ENCODE measurements at regions not wholly inside any gene's neighbourhood (a gene's known extent, or its start where the extent isn't known, plus 50 kb on each side); places are given as distances from the start of the nearest gene placed in this dataset.

GRCh38 chr7:46292741-46293140, 371.7 kb upstream of the IGFBP3 start:
- no peaks in the 10 kb centered on the region for H3K36me3 ChIP-seq
- DNase-seq: no peak
- H3K27ac ChIP-seq: no peak overlapping the region
- no peak for FAIRE-seq
- WGBS, 2 donors: 66 to 81% methylated on average over 7 of the region's 7 CpGs
- H3K9me3 ChIP-seq: no peaks in the 10 kb centered on the region
- no peak for TF ChIP-seq CTCF (IDR thresholded peaks at IDR 0.05)
- no peaks in the 10 kb centered on the region for H3K4me1 ChIP-seq
- H3K4me3 ChIP-seq: no peak overlapping the region
- no peaks in the 10 kb centered on the region for H3K27me3 ChIP-seq
- ATAC-seq: no peak
- intact Hi-C loops (cut with DNase I): no loop called here

- Histone ChIP-seq H3K27me3 (no peaks in the 10 kb centered on the region), H3K27ac (no peak overlapping the region), H3K9me3 (no peaks in the 10 kb centered on the region), H3K4me1 (no peaks in the 10 kb centered on the region), H3K36me3 (no peaks in the 10 kb centered on the region), H3K4me3 (no peak overlapping the region)
- FAIRE-seq (no peak), DNase-seq (no peak), ATAC-seq (peak in 2 of 4 donors; percentile 26 to 29)
- 59 to 63% methylated on average over 4 of the region's 4 CpGs for WGBS, 2 donors
- no peak for TF ChIP-seq CTCF (IDR thresholded peaks at IDR 0.05)
- intact Hi-C loops (cut with DNase I): no loop called here
These were observed 370.6 kb upstream of the IGFBP3 start for GRCh38 chr7:46291601-46292150.

- no peaks in the 10 kb centered on the region for H3K4me1 ChIP-seq
- DNase-seq: peak in 1 of 6 donors; percentile 13
These were observed 370.0 kb upstream of the IGFBP3 start for GRCh38 chr7:46291050-46291438.

DNA sequence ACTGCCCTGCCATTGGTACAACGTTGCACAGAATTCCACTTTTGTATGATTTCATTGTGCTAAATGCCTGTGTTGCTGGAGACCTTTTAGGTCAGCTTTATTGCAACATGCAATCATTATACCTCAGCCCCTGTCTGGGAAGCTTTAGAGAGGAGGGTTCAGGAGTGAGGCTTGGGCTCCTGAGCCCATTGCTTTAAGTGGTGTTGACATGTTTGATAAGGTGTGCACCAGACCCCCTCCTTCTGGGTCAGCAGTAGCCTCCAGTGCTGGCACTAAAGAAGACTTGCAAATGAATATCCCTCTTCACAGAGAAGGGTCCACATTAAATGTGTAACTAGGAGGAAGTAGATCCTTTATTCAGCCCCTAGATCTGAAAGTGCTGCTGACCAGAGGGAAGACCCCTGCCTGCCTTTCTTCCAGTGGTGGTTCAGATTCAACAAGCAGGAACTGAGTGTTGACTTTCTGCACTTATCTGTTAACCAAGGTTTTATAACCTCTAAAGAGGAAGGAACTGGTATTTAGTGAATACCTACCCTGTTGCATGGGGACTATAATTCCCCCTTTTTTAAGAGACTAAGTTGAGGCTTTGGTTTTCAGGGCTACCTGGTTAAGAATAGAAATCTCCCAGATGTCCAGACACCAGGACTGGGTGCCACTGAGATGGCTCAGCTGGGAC, 369.4 kb upstream of the IGFBP3 start:
- intact Hi-C loops (cut with DNase I): no loop called here
- H3K9me3 ChIP-seq: no peaks in the 10 kb centered on the region
- no peak for DNase-seq
- TF ChIP-seq CTCF (IDR thresholded peaks at IDR 0.05): no peak
- 31 to 55% methylated on average over 1 of the region's 1 CpG for WGBS, 2 donors
- no peak overlapping the region for H3K4me3 ChIP-seq
- no peak for ATAC-seq
- H3K4me1 ChIP-seq: no peaks in the 10 kb centered on the region
- no peaks in the 10 kb centered on the region for H3K27me3 ChIP-seq
- no peaks in the 10 kb centered on the region for H3K36me3 ChIP-seq
- no peak overlapping the region for H3K27ac ChIP-seq
- no peak for FAIRE-seq

More at GRCh38 chr7:46291050-46291438, 370.0 kb upstream of the IGFBP3 start:
- no peaks in the 10 kb centered on the region for H3K36me3 ChIP-seq
- no peak overlapping the region for H3K27ac ChIP-seq
- ATAC-seq (peak in 1 of 4 donors; percentile 27), FAIRE-seq (no peak)
- WGBS, 2 donors: 63 to 74% methylated on average over 5 of the region's 5 CpGs
- TF ChIP-seq CTCF (IDR thresholded peaks at IDR 0.05): no peak
- H3K9me3 ChIP-seq: no peaks in the 10 kb centered on the region
- no peaks in the 10 kb centered on the region for H3K27me3 ChIP-seq
- no peak overlapping the region for H3K4me3 ChIP-seq
- intact Hi-C loops (cut with DNase I): no loop called here

DNA sequence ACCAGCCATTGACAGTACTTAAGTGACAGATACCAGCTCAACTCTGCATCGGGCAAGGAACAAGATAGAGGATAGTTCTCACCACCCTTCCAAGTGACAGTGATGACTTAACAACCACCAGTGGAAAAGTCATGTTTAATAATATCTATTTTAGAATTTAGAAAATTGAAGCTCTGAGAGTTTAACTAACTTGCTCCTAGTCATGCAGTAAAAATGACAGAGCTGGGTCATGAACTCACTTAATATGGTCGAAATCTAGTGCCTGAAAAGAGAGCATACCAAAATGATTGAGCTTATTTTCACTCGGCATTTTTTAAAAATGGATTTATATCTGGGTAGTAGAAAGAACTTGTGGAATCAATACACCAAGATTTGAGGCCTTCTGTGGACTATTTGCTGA, 367.8 kb upstream of the IGFBP3 start:
- ATAC-seq (no peak), DNase-seq (no peak), FAIRE-seq (no peak)
- Histone ChIP-seq H3K27ac (no peak overlapping the region), H3K4me1 (no peaks in the 10 kb centered on the region), H3K9me3 (no peaks in the 10 kb centered on the region), H3K36me3 (no peaks in the 10 kb centered on the region), H3K4me3 (no peak overlapping the region), H3K27me3 (no peaks in the 10 kb centered on the region)
- 76 to 83% methylated on average over 3 of the region's 3 CpGs for WGBS, 2 donors
- TF ChIP-seq CTCF (IDR thresholded peaks at IDR 0.05): no peak
- intact Hi-C loops (cut with DNase I): no loop called here
